ENCODE measurements at regions not wholly inside any gene's neighbourhood (a gene's known extent, or its start where the extent isn't known, plus 50 kb on each side); places are given as distances from the start of the nearest gene placed in this dataset.

DNA sequence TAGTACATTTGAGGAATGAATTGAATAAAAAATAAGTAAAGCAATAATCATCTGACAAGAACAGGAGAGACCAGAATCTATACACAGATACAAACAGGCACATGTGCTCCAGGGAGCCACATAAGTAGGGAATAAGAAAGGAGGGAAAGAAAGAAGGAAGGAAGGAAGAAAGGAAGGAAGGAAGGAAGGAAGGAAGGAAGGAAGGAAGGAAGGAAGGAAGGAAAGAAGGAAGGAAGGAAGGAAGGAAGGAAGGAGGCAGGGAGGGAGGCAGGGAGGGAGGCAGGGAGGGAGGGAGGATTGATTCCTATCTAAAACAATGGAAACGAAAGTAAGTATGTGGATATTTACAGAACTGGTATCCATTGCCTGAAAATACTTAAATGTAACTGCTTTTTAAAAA, 475.8 kb downstream of the NLGN4X start:
- in situ Hi-C loops (cut with HindIII; ENCODE audit: low pct_unique_long_range_greater_than_20kb, low sequenced_read_pairs) = no loop called here
- TF ChIP-seq JUND (IDR thresholded peaks at IDR 0.05; ENCODE audit: low read depth) = no peak
- no peak for DNase-seq (ENCODE audit: low read depth in 1 of 2, low spot score in 1 of 2)

DNA sequence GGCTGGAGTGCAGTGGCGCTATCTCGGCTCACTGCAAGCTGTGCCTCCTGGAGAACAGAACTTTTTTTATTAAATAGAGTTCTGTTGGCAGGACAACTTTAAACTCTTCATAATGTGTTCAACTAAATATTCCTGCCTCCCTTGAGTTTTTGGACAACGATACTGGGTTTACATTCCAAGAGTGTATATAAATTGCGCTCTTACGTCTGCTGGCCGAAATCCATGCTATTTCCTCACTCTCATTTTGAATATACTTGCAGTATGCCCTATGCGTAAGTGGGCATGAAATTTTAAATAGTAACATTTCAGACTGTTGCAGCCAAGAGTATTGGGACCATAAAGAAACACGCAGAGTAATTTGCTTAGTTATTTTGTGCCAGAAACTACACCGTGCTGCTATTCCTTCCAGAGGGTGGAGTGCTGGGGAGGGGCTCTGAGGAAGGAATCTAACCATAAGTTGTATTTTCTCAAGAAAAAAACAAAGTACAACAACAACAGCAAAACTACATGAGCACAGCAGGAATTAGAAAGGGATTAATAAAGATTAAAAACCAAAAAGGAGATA, 480.0 kb downstream of the NLGN4X start:
- in situ Hi-C loops (cut with HindIII; ENCODE audit: low pct_unique_long_range_greater_than_20kb, low sequenced_read_pairs) = no loop called here
- no peak for DNase-seq (ENCODE audit: low read depth in 1 of 2, low spot score in 1 of 2)
- no peak for TF ChIP-seq JUND (IDR thresholded peaks at IDR 0.05; ENCODE audit: low read depth)

GRCh38 chrX:5746231-5746630, 482.4 kb downstream of the NLGN4X start:
- in situ Hi-C loops (cut with HindIII; ENCODE audit: low pct_unique_long_range_greater_than_20kb, low sequenced_read_pairs) = no loop called here
- DNase-seq (ENCODE audit: low read depth in 1 of 2, low spot score in 1 of 2) = no peak
- no peak for TF ChIP-seq JUND (IDR thresholded peaks at IDR 0.05; ENCODE audit: low read depth)

DNA sequence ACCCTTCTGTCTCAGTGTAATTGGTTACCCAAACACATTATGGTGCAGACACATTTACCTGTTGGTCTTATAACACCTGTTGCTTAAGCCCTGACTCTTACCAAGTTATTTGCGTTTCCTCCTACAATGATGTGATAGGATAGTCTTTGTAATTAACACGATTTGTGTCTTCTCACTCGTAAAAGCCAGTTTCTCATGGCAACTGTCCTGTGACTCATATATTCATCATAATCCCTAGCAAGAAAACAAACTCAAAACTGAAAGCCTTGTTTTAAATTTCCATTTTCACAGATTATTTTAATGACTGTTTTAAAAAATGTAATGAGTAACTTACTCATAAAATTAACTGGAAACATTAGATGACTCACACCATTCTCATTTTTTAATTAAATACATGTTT, 495.2 kb downstream of the NLGN4X start:
- DNase-seq (ENCODE audit: low read depth in 1 of 2, low spot score in 1 of 2) = no peak
- no peak for TF ChIP-seq JUND (IDR thresholded peaks at IDR 0.05; ENCODE audit: low read depth)
- in situ Hi-C loops (cut with HindIII; ENCODE audit: low pct_unique_long_range_greater_than_20kb, low sequenced_read_pairs) = no loop called here

- DNase-seq (ENCODE audit: low read depth in 1 of 2, low spot score in 1 of 2) = no peak
- TF ChIP-seq JUND (IDR thresholded peaks at IDR 0.05; ENCODE audit: low read depth) = no peak
- in situ Hi-C loops (cut with HindIII; ENCODE audit: low pct_unique_long_range_greater_than_20kb, low sequenced_read_pairs) = no loop called here
These were observed 498.1 kb downstream of the NLGN4X start for GRCh38 chrX:5730556-5730955.

- in situ Hi-C loops (cut with HindIII; ENCODE audit: low pct_unique_long_range_greater_than_20kb, low sequenced_read_pairs) = no loop called here
- no peak for TF ChIP-seq JUND (IDR thresholded peaks at IDR 0.05; ENCODE audit: low read depth)
- DNase-seq (ENCODE audit: low read depth in 1 of 2, low spot score in 1 of 2) = no peak
These were observed 502.4 kb downstream of the NLGN4X start for GRCh38 chrX:5726224-5726623.

GRCh38 chrX:5724123-5724522, 504.5 kb downstream of the NLGN4X start:
- in situ Hi-C loops (cut with HindIII; ENCODE audit: low pct_unique_long_range_greater_than_20kb, low sequenced_read_pairs) = no loop called here
- TF ChIP-seq JUND (IDR thresholded peaks at IDR 0.05; ENCODE audit: low read depth) = no peak
- DNase-seq (ENCODE audit: low read depth in 1 of 2, low spot score in 1 of 2) = no peak

- no peak for DNase-seq (ENCODE audit: low read depth in 1 of 2, low spot score in 1 of 2)
- no peak for TF ChIP-seq JUND (IDR thresholded peaks at IDR 0.05; ENCODE audit: low read depth)
- in situ Hi-C loops (cut with HindIII; ENCODE audit: low pct_unique_long_range_greater_than_20kb, low sequenced_read_pairs) = no loop called here
These were observed 510.0 kb downstream of the NLGN4X start for GRCh38 chrX:5718651-5719050.

DNA sequence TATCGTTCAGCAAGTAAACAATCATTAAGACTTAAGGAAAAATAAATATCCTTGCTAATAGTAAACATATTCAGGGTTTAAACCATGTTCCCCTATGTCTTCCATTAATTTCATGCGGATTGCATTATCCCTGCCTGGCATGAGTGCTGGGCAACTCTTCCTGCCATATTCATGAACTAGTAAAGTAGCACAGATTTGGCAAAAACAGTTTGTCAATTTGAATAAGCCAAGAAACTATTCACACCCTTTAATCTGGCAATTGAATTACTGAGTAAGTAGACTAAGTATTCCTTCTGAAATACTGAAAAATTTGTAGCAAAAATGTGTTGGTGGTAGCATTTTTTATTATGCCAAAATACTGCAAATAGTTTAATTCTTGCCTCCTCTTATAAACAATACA, 512.0 kb downstream of the NLGN4X start:
- in situ Hi-C loops (cut with HindIII; ENCODE audit: low pct_unique_long_range_greater_than_20kb, low sequenced_read_pairs) = no loop called here
- no peak for DNase-seq (ENCODE audit: low read depth in 1 of 2, low spot score in 1 of 2)
- TF ChIP-seq JUND (IDR thresholded peaks at IDR 0.05; ENCODE audit: low read depth) = no peak

DNA sequence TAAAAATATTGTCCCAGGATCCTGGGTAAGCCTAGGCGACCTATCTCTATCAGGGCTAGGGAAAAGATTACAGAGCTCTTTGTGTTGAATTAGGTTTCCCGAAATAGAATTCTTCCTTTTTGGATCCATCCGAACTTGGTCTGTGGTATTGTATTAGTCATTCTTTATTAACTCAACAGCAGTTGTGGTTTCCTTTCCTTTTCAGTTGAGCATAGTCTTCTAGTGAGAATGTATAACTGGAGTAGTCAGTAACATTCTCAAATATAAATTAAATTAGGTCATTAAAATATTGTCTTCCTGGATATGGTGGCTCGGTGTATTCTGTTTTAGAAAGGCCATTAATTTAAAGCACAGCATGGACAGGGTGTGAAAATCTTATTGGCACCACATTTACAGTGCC, 520.4 kb downstream of the NLGN4X start:
- in situ Hi-C loops (cut with HindIII; ENCODE audit: low pct_unique_long_range_greater_than_20kb, low sequenced_read_pairs) = no loop called here
- no peak for DNase-seq (ENCODE audit: low read depth in 1 of 2, low spot score in 1 of 2)
- no peak for TF ChIP-seq JUND (IDR thresholded peaks at IDR 0.05; ENCODE audit: low read depth)

- no peak for DNase-seq (ENCODE audit: low read depth in 1 of 2, low spot score in 1 of 2)
- TF ChIP-seq JUND (IDR thresholded peaks at IDR 0.05; ENCODE audit: low read depth) = no peak
- in situ Hi-C loops (cut with HindIII; ENCODE audit: low pct_unique_long_range_greater_than_20kb, low sequenced_read_pairs) = no loop called here
These were observed 525.8 kb downstream of the NLGN4X start for GRCh38 chrX:5702890-5703289.

DNA sequence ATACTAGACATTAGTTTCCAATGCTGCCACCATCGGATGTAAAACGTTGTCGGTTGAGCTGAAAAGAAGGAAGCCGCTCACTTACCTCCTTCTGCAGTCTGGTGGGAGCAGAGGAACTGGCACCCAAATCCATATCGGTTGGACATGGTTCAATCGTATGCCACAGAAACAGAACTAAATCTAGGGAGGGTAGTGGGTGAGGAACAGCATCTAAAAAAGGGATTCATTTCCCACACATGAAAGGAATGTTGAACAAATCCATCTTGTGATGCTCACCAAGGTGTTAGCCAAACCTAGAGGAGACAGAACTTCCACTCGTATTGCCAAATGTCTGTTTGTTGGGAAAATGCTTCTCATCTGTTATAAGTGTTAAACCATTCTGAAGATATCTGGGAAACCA, 532.7 kb downstream of the NLGN4X start:
- no peak for TF ChIP-seq JUND (IDR thresholded peaks at IDR 0.05; ENCODE audit: low read depth)
- no peak for DNase-seq (ENCODE audit: low read depth in 1 of 2, low spot score in 1 of 2)
- in situ Hi-C loops (cut with HindIII; ENCODE audit: low pct_unique_long_range_greater_than_20kb, low sequenced_read_pairs) = no loop called here

GRCh38 chrX:5683996-5684395, 544.7 kb downstream of the NLGN4X start:
- in situ Hi-C loops (cut with HindIII; ENCODE audit: low pct_unique_long_range_greater_than_20kb, low sequenced_read_pairs) = no loop called here
- TF ChIP-seq JUND (IDR thresholded peaks at IDR 0.05; ENCODE audit: low read depth) = no peak
- no peak for DNase-seq (ENCODE audit: low read depth in 1 of 2, low spot score in 1 of 2)

- in situ Hi-C loops (cut with HindIII; ENCODE audit: low pct_unique_long_range_greater_than_20kb, low sequenced_read_pairs) = no loop called here
- DNase-seq (ENCODE audit: low read depth in 1 of 2, low spot score in 1 of 2) = peak in 1 of 2 experiments; percentile 4
- no peak for TF ChIP-seq JUND (IDR thresholded peaks at IDR 0.05; ENCODE audit: low read depth)
These were observed 547.5 kb downstream of the NLGN4X start for GRCh38 chrX:5681159-5681558.
